GM18502 (cell line): ENCODE measurements at regions not wholly inside any gene's neighbourhood (a gene's known extent, or its start where the extent isn't known, plus 50 kb on each side); places are given as distances from the start of the nearest gene placed in this dataset.

ENCODE experiments used
- ATAC-seq: cut with Tn5 transposase; IDR thresholded peaks from one replicate; pipeline ENCODE4 v1.9.1; 2021; ENCODE audit warnings: mild to moderate bottlenecking; ENCODE audit not compliant: unreplicated experiment, poor library complexity

DNA sequence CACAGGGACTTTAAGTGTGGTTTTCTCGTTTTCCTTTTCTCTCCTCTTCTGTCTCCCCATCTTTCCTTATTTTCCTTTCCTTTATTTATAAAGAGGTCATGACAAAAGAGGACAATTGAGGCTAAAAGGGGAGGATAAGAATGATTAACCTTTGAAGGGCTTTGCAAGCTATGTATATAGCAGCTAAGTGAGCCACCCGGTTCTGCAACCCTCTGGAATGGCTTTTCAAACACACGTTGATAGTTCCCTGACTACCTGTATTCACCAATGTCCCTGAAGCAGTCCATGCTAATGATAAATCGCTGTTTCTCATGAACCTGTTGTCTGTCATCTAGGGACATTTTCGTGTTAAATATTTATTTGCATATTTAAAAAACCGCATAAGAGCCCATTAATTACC is 124.4 kb upstream of the RALGAPA2 start:
- no peak for ATAC-seq

- ATAC-seq, result no peak
Measured at GRCh38 chr20:20835897-20836296, 123.5 kb upstream of the RALGAPA2 start.

GRCh38 chr20:20834008-20834407 is 121.6 kb upstream of the RALGAPA2 start:
- ATAC-seq, result no peak

DNA sequence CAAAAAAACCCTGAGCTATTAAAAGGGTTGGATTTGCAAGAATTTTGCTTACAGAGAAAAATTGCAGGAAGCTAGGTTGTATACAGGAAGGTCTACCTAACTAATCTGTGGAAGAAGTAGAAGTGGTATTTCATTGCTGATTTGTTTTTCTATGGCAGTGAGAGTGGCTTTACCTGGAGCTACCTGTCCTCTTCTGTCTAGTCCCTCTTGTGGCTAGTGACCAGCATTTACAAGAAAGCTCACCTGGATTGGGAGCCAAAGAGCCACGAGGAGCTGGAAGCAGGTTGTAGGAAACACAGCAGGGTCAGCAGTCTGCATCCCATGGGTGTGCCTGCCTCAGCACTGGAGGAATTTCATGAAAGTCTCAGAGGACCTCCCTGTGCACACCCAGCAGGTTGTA is 120.3 kb upstream of the RALGAPA2 start:
- no peak for ATAC-seq

GRCh38 chr20:20831794-20832193 is 119.3 kb upstream of the RALGAPA2 start:
- ATAC-seq, result no peak

DNA sequence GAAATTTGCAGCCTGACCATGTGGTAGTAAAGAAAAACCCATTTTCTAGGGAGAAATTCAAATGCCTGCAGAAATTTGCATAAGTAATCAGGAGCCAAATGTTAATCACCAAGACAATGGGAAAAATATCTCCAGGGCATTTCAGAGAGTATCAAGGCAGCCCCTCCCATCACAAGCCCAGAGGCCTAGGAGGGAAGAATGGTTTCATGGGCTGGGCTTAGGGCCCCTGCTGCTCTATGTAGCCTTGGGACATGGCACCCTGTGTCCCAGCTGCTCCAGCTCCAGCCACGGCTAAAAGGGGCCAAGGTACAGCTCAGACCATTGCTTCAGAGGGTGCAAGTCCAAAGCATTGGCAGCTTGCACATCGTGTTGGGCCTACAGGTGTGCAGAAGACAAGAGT is 117.2 kb upstream of the RALGAPA2 start:
- no peak for ATAC-seq

GRCh38 chr20:20827992-20828597 is 115.7 kb upstream of the RALGAPA2 start:
- no peak for ATAC-seq

DNA sequence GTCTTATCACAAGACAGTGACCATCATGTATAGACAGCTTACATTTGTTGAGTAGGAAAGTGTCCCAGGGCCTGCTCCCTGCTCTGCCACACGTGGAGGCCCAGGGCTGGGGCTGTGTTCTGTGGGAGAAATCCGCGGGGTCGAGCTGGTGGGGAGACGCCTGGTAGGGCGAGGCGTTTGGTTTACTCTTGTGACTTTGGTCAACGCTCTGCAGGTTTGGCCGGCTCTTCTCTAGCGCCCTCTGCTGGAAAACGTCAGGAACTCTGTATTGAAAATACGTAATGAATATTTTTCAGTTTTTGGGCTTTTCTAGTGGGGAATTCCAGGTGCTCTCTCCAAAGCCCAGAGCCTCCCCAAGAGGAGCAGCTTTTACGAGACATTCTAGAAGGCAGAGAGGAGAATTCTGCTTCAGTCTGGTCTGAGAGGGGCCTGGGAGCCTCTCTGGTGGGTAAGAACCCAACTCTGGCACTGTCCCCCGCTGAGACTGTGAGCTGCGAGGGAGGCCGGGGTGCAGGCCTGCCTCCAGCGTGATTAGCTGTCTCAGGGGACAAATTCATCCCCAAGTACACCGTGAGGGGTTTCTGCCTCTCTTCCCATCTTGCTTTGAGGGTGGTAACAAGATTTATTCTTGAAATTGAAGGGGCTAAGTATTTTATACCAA is 112.6 kb upstream of the RALGAPA2 start:
- ATAC-seq, result peak; percentile 74

DNA sequence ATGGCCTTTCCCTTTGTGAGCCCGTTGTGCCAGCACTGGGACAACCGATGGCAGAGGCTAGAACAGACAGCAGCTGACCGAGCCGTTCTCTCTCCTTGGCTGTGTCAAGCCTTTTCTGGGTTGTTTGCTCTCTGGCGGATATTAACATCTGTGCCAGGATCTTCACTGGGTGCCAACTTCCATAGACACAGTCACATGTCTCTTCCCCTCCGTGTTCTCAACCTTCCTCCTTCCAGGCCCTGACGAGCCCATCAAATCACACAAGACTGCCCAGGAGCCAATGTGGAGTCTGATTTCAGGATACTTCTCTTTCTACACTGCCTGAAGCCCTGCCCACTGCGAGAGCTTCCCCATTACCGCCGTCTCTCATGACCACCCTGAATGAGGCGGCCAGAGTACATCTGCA is 111.0 kb upstream of the RALGAPA2 start:
- ATAC-seq, result no peak

DNA sequence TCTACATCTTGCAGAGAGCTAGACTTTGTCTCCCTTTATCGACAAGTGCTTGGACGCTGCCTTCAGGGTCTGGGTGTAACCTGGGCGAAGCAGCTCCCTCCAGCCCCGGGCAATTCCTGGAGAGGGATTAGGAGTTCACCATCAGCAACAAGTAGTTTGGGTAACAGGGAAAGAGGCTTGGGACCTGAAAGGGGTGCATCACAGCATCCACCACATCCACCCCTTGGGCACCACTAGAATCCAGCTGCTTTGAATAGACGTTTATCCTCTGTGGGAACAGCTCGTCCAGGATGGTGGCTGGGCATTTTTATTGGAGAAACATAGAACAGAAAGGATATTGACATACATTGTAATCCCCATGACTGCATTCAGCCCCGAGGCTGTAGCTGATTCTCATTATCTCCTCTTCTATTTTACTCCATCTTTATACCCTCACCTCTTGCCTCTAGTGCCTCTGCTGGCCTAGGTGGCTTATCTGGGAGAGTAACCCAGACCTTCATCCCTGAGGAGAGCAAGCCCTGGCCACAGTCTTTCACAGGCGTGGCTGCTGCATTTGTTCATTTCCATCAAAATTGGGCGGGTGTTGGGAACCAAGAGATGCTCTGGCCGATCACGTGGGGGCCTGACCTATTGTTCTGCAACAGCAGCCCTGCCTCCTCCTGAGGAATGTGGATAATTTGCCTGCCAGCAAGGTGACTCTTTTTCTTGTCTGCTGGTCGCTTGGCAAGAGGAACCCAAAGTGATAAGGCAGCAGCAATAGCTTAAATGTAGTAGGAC is 109.2 kb upstream of the RALGAPA2 start:
- ATAC-seq, result no peak

DNA sequence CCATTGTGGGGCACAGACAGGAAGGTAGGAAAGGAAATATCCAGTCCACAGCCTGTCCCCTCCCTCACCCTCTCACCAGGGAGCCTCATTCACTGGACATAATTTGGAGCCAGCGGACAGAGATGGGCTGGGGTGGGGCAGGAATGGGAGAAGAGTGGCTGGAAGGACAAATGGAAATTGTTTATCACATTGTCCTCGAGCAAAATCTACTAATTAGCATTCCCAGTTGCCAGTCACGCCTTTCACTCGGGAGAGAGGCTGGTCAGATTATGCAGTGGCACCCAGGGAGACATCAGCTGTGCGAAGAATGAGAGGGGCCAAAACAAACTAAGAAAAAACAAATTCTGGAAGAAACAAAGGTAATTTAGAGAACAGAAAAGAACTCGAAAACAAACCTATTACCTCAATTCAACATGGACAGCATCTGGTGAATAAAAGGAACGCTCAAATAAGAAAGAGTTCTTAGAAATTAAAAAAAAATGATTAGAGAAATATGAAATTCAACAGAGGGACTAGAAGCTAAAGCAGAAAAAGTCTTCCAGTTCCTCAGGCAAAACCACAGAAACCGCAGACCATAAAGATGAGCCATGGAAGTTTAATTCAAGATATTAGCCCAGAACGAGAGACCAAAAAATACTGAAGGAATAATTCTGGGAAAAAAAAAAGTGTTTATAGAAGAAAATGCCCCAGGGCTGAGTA is 108.5 kb upstream of the RALGAPA2 start:
- no peak for ATAC-seq

DNA sequence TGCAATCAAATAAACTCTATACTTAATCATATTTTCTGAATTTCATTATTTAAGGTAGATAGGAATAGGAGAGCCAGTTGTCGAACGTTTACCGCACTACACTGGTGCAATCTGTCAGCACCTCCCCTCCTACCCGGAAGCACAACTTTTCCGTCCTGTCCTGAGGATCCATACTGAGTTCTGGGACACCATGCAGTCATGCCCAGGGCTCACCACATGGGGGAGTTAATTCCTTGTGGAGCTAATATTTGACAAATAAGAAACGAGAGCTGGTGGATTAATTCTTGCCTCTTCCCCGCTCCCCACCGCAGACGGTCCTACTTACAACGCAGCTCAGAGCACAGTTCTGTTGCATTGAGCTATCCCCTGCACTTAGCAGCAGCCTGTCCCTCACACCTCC is 107.7 kb upstream of the RALGAPA2 start:
- no peak for ATAC-seq

DNA sequence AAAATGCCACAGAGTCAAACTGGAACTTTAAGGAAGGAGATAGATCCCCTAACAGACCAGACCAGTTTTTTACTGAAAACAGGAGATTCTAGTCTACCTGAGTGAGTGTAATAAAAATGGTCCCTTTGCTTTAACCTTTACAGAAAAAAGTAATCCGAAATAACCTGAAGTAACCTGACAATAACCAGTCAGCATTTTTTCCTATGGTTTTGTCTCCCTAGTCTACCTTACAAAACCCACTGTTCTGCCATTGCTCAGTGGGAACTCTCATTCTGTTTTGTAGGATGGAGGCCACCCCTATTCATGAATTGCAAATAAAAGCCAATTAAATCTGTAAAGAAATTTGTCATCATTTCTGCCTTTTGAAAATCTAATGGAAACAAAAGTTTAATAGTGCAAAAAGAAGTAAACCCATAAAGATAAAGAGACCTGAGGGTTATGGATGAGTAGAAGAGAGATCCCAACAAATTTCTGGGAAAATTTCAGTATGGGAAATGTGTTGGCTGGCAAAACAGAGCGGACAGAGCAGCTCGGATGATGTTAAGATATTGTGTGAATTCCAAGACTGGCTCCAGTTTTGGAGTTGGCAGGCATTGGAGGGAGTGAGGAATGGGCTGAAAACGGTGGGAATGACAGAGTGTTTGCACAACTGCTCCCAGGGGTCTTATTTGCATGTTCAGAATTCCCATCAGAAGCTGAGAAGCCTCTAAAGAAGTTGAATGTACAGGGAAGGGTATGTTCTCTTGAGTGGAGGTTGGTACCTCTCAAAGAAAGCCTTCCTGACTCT is 104.7 kb upstream of the RALGAPA2 start:
- no peak for ATAC-seq

- no peak for ATAC-seq
Measured at GRCh38 chr20:20815711-20816455, 103.4 kb upstream of the RALGAPA2 start.

DNA sequence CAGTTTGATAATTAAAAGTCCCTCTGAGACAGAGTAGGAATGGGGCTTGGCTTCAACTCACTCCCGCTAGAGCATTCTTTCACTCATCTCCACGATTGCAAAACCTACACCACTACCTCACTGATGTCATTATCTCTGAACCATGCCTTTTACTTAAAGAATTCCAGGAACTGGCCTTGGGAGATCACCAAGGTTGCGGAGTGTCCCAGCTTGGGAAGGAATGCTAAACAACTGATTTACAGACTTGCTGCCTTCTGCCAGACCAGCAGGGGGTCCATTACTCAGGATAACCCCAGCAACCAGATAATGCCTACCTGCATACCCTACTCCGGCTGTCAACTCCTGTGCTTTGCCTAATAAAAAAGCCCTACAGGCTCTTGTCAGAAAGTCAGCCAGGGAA is 102.2 kb upstream of the RALGAPA2 start:
- no peak for ATAC-seq

- ATAC-seq, result no peak
Measured at GRCh38 chr20:20812136-20812535, 99.7 kb upstream of the RALGAPA2 start.

- no peak for ATAC-seq
Measured at GRCh38 chr20:20808016-20808415, 95.6 kb upstream of the RALGAPA2 start.

- ATAC-seq, result no peak
Measured at GRCh38 chr20:20806121-20807095, 94.0 kb upstream of the RALGAPA2 start.
